Osteoblast (primary cell): ENCODE measurements at regions not wholly inside any gene's neighbourhood (a gene's known extent, or its start where the extent isn't known, plus 50 kb on each side); places are given as distances from the start of the nearest gene placed in this dataset.
A peak's percentile ranks its signal among the peaks of the same experiment; 100 is the strongest.

ENCODE experiments used
- DNase-seq: peaks from one replicate; pipeline ENCODE4 v3.0.0; 2011; ENCODE audit warnings: low spot score, mixed read lengths; ENCODE audit not compliant: insufficient read length; ENCODE audit errors: missing footprints
- H2AFZ ChIP-seq: 2 replicates; pipeline ENCODE4 v1.6.0; 2011; ENCODE audit warnings: mild to moderate bottlenecking, low read length
- H3K27ac ChIP-seq: 2 replicates; pipeline ENCODE4 v1.5.1; 2011; ENCODE audit warnings: mild to moderate bottlenecking, low read depth, low read length, moderate library complexity
- H3K27me3 ChIP-seq: 2 replicates; pipeline ENCODE4 v1.6.0; 2012; ENCODE audit warnings: mild to moderate bottlenecking, control low read depth, inconsistent platforms, low read length, moderate library complexity; ENCODE audit not compliant: insufficient read depth
- H3K36me3 ChIP-seq: 2 replicates; pipeline ENCODE4 v1.5.1; 2011; ENCODE audit warnings: mild to moderate bottlenecking, low read length, control low read depth, moderate library complexity; ENCODE audit not compliant: insufficient read depth
- H3K4me1 ChIP-seq: 2 replicates; pipeline ENCODE4 v1.5.1; 2011; ENCODE audit warnings: mild to moderate bottlenecking, low read length, control low read depth, moderate library complexity; ENCODE audit not compliant: insufficient read depth
- H3K4me2 ChIP-seq: 2 replicates; pipeline ENCODE4 v1.6.0; 2011; ENCODE audit warnings: mild to moderate bottlenecking, low read length; ENCODE audit not compliant: insufficient read depth
- H3K4me3 ChIP-seq: fragments of 200-600 bp; sonication (generic); 3 replicates; pipeline ENCODE4 v1.5.1; 2012; ENCODE audit warnings: mild to moderate bottlenecking, low read length, inconsistent platforms; ENCODE audit not compliant: insufficient read depth
- H3K79me2 ChIP-seq: 2 replicates; pipeline ENCODE4 v1.6.0; 2012; ENCODE audit warnings: mild to moderate bottlenecking, low read length, control low read depth, inconsistent platforms; ENCODE audit not compliant: insufficient read depth
- H3K9me3 ChIP-seq: 2 replicates; pipeline ENCODE4 v1.5.1; 2011; ENCODE audit warnings: low read depth, low read length, control low read depth
- H4K20me1 ChIP-seq: 2 replicates; pipeline ENCODE4 v1.6.0; 2012; ENCODE audit warnings: mild to moderate bottlenecking, low read length, control low read depth; ENCODE audit not compliant: insufficient read depth
- CTCF ChIP-seq: IDR thresholded peaks from 2 replicates; pipeline ENCODE4 v1.5.1; 2011; ENCODE audit warnings: mild to moderate bottlenecking, low read depth, low read length, moderate library complexity; ENCODE audit errors: extremely low read depth

- H3K27ac ChIP-seq: no peak overlapping the region
- H3K4me3 ChIP-seq: no peak overlapping the region
- no peak for TF ChIP-seq CTCF
- H3K79me2 ChIP-seq: no peaks in the 10 kb centered on the region
- H3K27me3 ChIP-seq: no peaks in the 10 kb centered on the region
- H2AFZ ChIP-seq: no peak overlapping the region
- no peak overlapping the region for H3K4me2 ChIP-seq
- H4K20me1 ChIP-seq: no peaks in the 10 kb centered on the region
- no peaks in the 10 kb centered on the region for H3K4me1 ChIP-seq
- no peaks in the 10 kb centered on the region for H3K36me3 ChIP-seq
- no peaks in the 10 kb centered on the region for H3K9me3 ChIP-seq
- DNase-seq: peak; percentile 72
Observed at GRCh38 chr7:98685541-98685940, 68.5 kb downstream of the NPTX2 start.

- H3K27ac ChIP-seq: no peak overlapping the region
- DNase-seq: no peak
- H2AFZ ChIP-seq: no peak overlapping the region
- no peaks in the 10 kb centered on the region for H3K9me3 ChIP-seq
- TF ChIP-seq CTCF: no peak
- no peaks in the 10 kb centered on the region for H4K20me1 ChIP-seq
- H3K4me3 ChIP-seq: no peak overlapping the region
- H3K36me3 ChIP-seq: no peaks in the 10 kb centered on the region
- H3K4me1 ChIP-seq: no peaks in the 10 kb centered on the region
- H3K27me3 ChIP-seq: no peaks in the 10 kb centered on the region
- no peaks in the 10 kb centered on the region for H3K79me2 ChIP-seq
- H3K4me2 ChIP-seq: no peak overlapping the region
Observed at GRCh38 chr7:98686466-98687080, 69.5 kb downstream of the NPTX2 start.

- no peaks in the 10 kb centered on the region for H4K20me1 ChIP-seq
- H3K36me3 ChIP-seq: no peaks in the 10 kb centered on the region
- H2AFZ ChIP-seq: no peak overlapping the region
- no peaks in the 10 kb centered on the region for H3K79me2 ChIP-seq
- no peak overlapping the region for H3K4me3 ChIP-seq
- H3K9me3 ChIP-seq: no peaks in the 10 kb centered on the region
- no peak overlapping the region for H3K4me2 ChIP-seq
- H3K27me3 ChIP-seq: no peaks in the 10 kb centered on the region
- no peaks in the 10 kb centered on the region for H3K4me1 ChIP-seq
- no peak overlapping the region for H3K27ac ChIP-seq
- no peak for DNase-seq
- TF ChIP-seq CTCF: no peak
Observed at GRCh38 chr7:98687111-98687751, 70.1 kb downstream of the NPTX2 start.

- Histone ChIP-seq H3K27me3 (no peaks in the 10 kb centered on the region), H3K79me2 (no peaks in the 10 kb centered on the region), H3K4me1 (no peaks in the 10 kb centered on the region), H4K20me1 (no peaks in the 10 kb centered on the region), H3K4me3 (no peak overlapping the region), H2AFZ (no peak overlapping the region), H3K36me3 (no peaks in the 10 kb centered on the region), H3K4me2 (no peak overlapping the region), H3K27ac (no peak overlapping the region), H3K9me3 (no peaks in the 10 kb centered on the region)
- no peak for DNase-seq
- no peak for TF ChIP-seq CTCF
Observed at GRCh38 chr7:98691619-98692018, 74.5 kb downstream of the NPTX2 start.
